GM18907 (cell line): ENCODE measurements at regions not wholly inside any gene's neighbourhood (a gene's known extent, or its start where the extent isn't known, plus 50 kb on each side); places are given as distances from the start of the nearest gene placed in this dataset.

Experiments
- ATAC-seq: cut with Tn5 transposase; IDR thresholded peaks from one replicate; pipeline ENCODE4 v1.9.1; 2021; ENCODE audit warnings: mild to moderate bottlenecking, moderate library complexity; ENCODE audit not compliant: unreplicated experiment

DNA sequence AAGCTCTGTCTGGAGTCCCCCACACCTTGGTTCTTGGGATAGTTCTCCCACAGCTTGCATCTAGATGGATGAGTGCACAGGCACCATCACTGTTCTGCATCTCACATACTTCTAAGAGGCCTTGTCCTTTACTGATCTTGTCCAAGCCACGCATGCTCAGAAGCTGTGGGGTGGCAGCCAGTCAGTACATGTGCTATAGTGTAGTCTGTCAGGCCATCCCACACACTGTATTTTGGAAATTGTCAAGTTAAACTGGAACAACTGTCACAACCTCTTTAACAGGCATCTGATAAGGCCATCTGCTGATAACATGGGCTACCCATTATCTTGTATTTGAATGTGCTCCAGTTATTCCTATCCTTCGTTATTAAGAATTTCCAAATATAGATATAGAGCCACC lies 296.5 kb upstream of the AZI2 start:
- no peak for ATAC-seq

DNA sequence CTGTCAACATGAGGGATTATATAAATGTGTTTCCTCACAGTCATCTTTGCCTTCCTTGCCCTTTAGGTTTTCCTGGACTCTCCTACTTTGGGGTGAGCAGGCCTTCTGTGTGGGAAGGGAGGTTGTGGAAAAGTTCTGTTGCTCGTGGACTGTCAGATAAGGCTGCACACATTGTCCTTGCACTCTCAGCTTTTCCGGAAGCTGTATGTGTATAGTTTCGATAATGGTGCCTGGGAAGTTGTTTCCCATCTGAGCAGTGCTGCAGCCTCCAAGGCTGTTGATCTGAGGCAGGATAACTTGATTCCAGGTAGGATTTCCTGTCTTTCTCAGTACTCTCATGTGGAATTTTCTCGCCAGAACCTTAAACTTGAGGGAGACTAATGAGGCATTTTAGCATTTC lies 297.8 kb upstream of the AZI2 start:
- no peak for ATAC-seq

DNA sequence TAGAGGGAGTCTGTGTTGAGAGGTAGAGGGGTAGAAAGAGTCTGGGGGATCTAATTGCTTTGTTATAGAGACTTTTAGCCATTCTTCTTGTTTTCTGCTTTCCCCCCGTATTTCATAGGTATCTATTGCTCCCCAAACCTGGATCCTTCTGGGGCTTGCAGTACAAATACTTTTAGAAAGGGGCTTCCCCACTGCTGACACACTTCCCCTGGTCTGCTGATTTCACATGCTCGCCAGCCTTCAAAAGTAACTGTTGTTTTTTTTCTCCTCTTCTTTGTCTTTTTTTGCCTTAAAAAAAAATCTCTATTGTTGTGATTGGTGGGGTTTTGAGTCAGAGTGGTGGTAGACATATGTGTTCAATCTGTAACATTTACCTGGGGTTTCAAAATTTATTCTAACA lies 300.6 kb upstream of the AZI2 start:
- ATAC-seq: no peak

DNA sequence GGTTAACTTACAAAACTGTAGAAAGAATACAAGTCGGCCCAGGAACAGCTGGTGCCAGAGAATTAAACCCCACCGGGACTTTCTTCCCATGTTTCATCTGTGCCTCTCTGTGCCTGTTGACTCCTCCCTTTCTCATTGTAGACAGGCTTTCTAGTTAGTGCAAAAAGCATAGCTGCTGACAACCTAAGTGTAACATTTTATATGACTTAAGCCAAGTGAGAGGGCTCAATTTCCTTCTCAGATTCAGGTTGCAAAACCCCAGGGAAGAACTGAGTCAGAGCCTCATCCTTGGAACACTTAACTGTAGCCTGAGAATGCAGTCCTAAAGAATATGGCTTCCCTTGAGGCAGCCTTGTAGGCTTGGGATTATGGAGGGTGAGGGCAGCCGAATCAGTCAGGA lies 302.5 kb upstream of the AZI2 start:
- ATAC-seq: no peak

DNA sequence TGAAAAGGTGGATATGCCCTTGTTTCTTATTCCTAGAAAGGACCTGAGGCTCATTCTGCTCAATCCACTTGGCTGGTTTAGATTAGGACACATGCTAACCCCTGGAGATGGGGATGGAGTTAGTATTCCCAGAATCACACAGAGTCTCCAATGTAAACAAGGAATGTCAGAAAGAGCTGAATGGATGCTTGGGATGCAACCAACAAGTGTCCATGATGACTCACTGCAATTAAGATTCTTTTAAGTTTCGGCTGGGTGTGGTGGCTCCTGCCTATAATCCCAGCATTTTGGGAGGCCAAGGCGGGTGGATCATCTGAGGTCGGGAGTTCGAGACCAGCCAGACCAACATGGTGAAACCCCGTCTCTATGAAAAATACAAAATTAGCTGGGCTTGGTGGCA lies 315.5 kb upstream of the AZI2 start:
- no peak for ATAC-seq

DNA sequence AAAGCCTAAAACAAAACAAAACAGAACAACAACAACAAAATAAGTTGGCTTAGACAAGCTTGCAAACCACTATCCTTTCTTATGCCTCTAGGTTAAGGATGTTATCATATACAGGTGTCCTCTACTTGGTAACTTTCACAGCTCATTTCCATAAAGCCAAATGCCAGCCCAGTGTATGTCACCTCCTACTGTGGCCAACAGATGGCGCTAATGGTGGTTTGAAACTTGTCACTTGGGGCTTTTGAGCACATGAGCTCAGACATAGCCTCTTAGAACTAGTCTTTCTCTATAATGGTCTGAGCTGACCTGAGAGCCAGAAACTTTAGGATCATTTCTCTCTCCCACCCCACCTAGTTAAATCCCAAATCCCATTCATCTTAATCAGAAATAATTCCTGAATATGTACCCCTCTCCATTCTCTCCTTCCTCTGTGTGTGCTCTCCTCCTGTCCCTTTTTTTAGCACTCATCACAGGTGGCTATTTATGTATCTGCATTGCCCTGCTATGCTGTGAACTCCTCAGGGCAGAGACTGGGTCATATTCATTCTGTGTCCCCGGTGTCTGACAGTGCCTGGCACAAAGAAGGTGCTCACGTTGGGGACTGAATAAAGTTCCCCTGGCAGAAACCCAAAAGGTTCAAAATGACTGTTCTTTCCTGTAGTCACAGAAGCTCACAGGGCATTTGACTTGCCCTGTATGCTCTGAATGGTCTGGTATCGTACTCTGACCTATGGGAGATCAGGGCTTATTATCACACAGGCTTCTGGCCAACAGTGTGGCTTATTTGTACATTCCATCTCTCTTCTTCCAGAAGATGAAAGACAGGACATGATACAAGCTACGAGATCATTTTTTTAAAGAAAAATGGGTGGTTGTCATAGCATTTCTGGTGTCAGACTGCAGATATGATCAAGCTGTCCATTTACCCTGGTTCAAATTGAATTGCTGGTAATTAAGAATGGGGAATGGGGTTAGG lies 319.3 kb upstream of the AZI2 start:
- ATAC-seq: peak; percentile 95

DNA sequence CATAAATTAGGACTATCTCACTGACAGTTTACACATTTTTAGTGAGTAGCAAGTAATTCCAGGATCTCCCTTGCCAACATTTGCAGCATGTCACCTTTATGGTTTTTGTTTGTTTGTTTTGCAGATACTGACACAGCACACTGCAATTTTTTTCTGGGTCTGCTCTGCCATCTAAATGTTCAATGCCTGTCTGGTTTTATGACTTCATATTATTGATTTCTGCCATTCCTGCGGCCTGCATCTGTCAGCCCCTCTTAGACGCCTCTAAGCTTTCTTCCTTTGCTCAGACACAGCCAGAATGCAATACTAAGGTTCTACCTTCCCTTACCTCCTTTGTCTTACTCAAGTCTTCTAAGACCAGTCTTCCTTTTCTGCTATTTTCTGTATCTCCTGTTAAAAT lies 321.2 kb upstream of the AZI2 start:
- ATAC-seq: no peak

DNA sequence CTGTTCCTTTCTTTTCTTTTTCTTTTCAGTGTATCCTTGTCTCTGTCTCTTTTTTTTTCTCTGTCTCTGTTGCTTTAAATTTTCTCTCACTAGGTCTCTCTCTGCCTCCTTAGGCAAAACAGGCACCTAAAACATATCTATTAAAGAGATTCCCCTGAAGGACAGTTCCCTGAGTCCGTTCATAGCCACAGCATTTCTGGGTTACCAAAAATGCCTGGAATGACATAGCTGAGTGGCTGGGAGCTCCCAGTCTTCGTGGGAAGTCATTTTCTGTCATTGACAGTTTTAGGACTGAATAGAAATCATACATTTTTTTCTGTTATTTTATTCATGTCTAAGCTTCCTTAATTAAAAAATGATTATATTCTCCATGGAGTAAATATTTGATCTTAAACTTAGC lies 323.8 kb upstream of the AZI2 start:
- no peak for ATAC-seq

DNA sequence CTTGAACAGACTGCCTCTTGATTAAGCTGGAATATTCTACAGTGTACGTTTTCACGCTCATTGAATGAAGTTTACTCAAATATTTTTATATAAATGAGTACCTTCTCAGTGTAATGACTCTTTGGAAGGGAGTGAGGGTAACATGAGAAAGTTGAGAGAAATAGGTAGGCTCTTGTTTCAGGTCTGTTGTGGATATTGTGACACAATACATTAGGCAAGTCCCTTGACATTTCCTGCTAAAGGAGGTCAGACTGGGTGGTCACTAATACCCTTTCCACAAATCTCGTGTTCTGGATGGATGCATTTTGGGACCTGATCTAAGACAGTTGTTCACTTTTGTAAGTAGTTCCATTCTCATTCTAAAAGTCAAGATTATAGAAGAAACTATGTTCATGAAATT lies 324.8 kb upstream of the AZI2 start:
- ATAC-seq: no peak

DNA sequence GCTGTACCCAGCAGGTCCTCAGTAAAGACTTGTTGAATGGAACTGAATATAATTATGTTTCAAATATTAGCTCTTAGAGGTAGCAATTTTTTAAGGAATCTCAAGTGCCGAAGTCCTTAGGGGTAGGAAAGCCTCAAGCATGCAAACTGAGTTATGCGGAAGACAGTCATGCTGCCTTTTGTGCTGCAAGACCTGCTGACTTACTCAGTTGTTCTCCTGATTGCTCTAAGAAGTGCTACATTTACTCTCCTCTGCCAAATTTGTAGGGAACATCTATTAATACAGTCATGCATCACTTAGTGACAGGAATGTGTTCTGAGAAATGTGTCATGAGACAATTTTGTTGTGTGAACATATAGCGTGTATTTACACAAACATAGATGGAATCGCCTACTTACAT lies 325.6 kb upstream of the AZI2 start:
- no peak for ATAC-seq

DNA sequence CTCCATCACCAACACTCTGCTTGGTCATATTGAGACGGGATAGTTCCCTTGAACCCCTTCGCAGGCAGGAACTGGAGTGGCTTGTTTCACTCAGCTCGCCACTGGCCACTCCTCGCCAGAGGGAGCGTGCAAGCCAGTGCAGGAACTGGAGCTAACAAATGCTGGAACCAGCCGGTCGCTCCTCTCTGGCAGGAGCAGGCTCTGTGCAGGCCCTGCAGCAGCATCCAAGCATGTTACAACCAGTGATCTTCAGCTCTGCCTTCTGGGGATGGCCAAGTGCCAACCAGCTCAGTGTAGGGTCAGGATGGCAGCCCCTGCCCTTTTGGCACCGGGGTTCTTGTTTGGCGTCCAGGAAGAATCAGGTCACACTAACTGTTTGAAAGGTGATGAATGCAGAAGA lies 329.0 kb upstream of the AZI2 start:
- ATAC-seq: no peak

DNA sequence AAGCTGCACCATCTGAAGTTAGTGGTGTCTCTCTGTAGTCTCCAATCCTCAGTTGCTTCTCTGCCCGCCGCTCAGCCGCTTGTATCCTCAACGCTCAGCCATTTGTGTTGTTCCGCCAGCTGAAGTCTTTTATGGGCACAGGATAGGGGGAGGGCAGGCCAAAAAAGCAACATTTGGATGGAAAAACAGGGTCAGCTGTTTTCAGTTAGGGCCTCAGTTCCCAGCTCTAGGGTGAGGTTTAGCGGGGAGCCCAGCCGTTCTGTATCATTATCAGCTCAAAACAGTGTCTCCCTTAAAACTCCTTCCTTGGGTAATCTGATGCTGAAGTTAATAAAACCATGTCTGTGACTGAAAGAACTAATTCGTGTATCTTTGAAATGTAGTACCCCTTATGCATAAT lies 329.5 kb upstream of the AZI2 start:
- ATAC-seq: no peak

DNA sequence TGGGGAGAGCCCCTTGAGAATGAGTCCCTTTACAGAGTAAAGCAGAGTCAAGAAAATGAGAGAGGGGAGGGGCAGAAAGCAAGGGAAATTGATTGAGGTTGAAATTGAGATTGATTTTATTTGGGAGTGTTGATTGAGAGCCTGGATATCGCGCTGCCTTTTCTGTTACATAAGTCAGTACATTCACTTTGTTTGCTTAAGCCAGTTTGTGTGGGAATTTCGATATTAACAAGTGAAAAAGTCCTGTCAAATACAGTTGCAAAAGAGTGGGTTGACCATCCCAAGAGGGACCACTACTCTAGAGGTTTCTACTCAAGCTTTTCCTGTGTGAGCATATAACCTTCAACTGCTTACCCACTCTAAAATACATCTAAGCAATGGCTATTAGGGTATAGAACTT lies 331.4 kb upstream of the AZI2 start:
- no peak for ATAC-seq

DNA sequence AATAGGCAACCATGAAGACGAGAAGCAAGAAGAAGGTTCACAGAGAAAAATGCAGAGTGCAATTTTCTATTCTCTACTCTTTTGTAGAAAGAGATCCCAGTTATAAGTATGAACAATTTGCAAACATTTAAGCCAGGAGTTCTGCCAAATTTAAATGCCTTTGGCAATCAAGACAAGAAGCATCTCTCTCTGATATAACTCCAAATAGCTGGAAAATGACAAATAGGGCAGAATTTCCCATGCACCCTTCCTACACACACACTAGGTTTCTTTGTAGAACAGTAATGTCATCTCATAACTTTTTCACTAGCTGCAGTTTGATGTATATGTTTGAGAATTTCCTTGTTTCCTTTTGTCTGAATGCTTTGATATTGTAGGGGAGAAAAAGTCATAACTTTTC lies 333.5 kb upstream of the AZI2 start:
- ATAC-seq: no peak

DNA sequence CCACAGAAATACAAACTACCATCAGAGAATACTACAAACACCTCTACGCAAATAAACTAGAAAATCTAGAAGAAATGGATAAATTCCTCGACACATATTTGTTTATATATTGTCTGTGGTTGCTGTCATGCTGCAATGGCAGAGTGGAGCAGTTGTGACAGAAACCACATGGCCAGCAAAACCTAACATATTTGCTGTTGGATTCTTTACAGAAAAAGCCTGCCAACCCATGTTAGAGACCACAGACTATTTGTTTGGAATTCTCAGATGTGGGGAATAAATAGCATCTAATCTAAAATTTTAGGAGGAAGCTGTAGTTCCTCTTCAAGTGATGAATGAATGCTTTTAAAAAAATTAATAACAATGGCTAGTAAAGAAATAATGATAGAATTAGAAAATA lies 341.6 kb upstream of the AZI2 start:
- ATAC-seq: no peak

DNA sequence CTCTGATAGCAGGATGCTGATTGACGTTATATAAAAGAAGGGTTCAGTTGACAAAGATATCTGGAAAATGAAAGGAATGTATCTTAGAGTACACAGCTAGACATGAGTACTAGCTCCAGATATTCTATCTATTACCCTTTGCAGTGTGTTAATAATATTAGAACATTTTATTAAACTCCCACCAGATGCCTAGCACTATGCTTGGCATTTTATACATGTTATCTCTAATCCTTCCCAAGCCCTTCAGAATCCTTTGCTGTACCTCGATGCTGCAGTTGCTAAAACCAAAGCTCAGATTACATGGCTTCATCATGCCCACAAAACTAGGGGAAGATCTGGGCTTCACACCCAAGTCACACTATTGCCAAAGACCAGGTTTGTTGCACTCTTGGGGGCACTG lies 350.1 kb upstream of the AZI2 start:
- ATAC-seq: no peak

DNA sequence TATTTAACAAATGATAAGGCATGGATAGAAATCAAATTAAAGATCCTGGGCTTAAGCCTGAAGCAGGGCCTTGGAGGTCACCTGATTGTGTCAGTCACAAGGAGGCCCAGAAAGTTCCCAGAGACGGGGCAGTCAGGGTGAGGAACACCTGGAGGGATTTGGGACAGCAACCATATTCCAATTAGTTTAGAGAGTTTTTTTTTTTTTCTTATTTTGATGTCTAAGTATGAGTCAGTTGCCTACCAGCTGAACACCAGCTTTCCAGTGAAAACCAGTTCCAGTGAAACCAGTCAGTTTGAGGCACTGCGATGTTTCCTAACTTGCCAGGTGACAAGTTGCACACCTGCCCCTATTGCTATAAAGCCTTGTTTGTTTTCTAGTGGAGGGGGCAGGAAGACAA lies 350.7 kb upstream of the AZI2 start:
- no peak for ATAC-seq

DNA sequence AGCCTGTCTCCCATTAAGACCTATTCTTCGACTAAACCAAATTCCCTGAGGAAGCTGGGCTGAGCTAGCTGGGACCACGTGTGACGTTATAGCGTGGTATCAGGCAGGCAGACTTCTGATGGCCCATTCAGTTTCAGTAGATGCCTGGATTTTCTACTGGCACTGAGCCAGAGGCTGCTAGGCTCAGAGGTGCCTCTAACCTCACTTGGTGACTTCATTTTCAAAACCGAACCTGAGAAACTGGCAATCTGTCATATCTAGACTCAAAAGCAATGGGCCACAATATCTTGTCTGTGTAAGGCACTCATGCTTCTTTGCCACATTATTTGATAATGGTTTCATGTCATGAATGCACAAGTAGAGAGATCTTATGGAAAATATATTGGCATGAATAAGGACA lies 352.1 kb upstream of the AZI2 start:
- no peak for ATAC-seq

DNA sequence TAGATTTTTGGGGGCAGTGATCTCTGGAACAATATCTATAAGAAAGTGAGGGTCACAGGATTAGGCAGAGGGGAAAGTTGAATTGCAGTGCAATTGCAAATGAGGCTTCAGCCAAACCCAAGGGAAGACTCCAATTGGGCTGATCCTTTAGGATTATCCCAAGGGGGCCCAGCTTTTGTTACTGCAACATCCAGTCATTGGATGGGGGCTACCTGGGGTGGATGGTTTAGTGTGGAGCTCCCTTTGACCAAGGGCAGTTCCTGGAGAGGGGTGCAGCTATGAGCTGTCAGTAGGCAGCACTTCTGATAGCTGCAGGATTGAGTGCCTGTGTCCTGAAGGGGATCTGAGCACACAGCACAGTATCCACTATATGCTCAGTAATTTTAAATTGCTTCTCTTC lies 355.2 kb upstream of the AZI2 start:
- no peak for ATAC-seq

DNA sequence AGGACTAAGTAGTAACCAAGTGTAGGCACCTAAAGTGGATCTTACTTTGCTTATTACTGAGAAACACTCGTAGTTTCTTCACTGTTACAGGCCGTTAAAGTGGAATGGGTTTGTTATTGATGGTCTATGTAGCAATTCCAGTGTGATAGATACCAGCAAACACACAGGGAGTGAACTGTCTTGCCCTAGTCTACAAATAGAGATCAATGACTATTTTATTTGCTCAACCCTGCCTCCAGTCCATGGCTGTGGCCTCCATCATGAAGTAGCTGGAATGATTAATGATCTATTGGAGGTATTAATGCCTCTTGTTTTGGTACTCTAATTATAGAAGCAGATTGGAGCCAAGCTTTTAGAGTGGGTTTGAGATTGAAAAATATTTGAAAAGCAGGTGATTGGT lies 362.7 kb upstream of the AZI2 start:
- no peak for ATAC-seq

DNA sequence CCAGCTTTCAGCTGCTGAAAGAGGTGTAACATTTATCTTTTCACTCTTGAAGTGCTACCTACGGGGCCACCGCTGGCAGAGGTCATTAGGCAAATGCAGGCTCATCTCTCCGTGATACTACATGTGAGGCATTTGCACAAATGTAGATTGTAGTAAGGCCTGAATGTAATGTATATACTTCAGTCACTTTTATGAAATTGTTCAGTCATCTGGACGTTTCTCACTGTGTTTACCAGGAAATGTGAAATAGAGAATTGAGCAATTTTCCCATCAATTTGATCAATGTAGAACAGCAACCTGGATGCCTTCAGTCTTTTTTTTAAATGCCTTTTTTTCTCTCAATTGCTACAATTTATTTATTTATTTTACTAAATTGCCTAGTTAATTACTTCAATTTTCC lies 368.3 kb upstream of the AZI2 start:
- ATAC-seq: no peak

DNA sequence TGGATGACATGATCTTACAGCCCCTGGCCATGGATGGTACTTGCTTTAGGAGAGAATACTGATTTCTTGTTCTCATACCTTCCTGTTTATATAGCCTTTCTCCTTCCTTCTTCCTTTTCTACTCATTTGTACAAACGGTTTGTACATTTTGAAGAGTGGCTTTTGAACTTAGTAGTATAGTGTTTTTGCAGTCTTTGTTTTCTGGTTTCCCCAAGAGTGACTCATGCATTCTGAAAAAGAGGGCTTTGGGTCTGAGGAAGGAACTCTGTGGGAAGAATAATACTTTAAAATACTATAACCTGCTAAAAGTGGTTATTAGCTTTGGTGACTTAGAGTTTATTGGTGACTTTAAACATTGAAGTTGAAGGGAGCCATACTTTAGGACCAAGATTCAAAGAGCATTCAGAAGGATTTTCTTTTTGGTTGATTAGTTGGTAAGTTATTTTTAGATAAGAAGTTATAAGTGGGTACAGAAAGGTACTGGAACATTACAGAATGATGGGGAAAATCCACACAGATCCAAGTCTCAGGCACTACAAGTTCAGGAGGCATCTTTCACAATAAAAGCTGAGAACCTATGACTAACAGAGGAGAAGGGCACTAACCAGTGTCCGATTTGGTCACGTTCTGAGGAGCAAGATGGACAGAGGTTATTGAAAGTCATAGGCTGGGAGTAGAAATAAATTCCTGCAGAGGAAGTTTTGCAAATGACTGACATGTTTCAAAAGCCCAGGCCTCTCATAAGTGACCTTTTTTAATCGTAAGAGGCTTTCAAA lies 369.6 kb upstream of the AZI2 start:
- ATAC-seq: no peak
